ENCODE measurements at regions not wholly inside any gene's neighbourhood (a gene's known extent, or its start where the extent isn't known, plus 50 kb on each side); places are given as distances from the start of the nearest gene placed in this dataset.
A peak's percentile ranks its signal among the peaks of the same experiment; 100 is the strongest.
"Not testable (repeated sequence)": the region's sequence is repeated elsewhere in the genome, so short reads cannot be mapped to it uniquely, and the experiment has no call there.

- TF ChIP-seq REST (IDR thresholded peaks at IDR 0.05; ENCODE audit: unreplicated experiment): no peak
- TF ChIP-seq STAT1 (IDR thresholded peaks at IDR 0.05; ENCODE audit: unreplicated experiment): no peak
Measured at GRCh38 chr5:69013481-69013880, 80.3 kb upstream of the SLC30A5 start (continued).

DNA sequence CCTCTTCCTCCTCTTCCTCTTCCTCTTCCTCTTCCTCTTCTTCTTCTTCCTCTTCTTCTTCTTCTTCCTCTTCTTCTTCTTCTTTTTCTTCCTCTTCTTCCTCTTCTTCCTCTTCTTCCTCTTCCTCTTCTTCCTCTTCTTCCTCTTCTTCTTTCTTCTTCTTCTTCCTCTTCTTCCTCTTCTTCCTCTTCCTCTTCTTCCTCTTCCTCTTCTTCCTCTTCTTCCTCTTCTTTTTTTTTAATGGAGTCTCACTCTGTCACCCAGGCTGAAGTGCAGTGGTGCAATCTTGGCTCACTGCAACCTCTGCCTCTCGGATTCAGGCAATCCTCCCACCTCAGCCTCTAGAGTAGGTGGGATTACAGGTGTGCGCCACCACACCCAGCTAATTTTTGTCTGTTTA is 79.8 kb upstream of the SLC30A5 start:
- H3K4me3 ChIP-seq; H3K4me3 Mint-ChIP-seq; H3K4me1 Mint-ChIP-seq; H3K36me3 ChIP-seq (ENCODE audit: insufficient read depth); H2AFZ ChIP-seq; H3K36me3 Mint-ChIP-seq (ENCODE audit: low read depth); H3K27me3 Mint-ChIP-seq (ENCODE audit: insufficient read depth, low read depth, poor library complexity); H3K4me1 ChIP-seq (ENCODE audit: insufficient read depth); H3K27me3 ChIP-seq (ENCODE audit: insufficient read depth); ATAC-seq; H3F3A ChIP-seq (replicated peaks; ENCODE audit: low read depth); H3K4me2 ChIP-seq; H4K20me1 ChIP-seq (replicated peaks; ENCODE audit: insufficient read depth); H3K27ac Mint-ChIP-seq; DNase-seq (ENCODE audit: low spot score); H3K9me2 ChIP-seq (ENCODE audit: insufficient read depth); H3K79me2 ChIP-seq (replicated peaks; ENCODE audit: insufficient read depth); H3K27ac ChIP-seq (ENCODE audit: low read depth); H3K9me3 Mint-ChIP-seq: not testable (repeated sequence)

DNA sequence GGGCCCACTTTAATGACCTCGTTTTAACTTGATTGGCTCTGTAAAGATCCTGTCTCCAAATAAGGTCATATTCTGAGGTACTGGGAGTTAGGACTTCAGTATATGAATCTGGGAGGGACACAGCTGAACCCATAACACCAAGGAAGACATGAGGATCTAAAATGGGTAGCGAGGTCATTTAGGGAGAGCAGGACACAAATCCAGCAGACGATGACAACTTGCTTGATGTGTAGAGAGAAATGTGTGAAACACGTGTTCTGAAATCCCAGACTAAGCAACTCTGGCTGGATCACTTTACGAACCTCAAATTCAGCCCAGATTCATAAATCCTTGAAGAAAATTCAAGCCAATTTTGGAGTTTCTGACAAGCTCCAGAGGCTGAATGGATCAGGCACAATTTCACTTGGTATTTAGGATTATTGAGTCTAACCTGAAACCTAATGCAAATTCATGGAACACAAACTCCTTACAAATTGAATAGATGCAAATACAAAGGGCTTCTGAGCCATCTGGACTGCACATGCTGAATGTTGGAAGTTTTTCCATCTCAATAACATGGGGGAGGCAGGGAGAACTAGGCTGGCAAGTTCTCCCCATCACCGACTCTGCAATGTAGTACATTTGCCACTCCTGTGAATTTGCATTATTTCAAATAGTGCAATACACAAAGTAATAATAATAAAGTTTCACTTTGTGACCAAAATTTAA is 74.0 kb upstream of the SLC30A5 start:
- DNase-seq (ENCODE audit: low spot score): no peak
- no peaks in the 10 kb centered on the region for H3K4me1 ChIP-seq (ENCODE audit: insufficient read depth)
- H3F3A ChIP-seq (replicated peaks; ENCODE audit: low read depth): no peaks in the 10 kb centered on the region
- H3K79me2 ChIP-seq (replicated peaks; ENCODE audit: insufficient read depth): no peaks in the 10 kb centered on the region
- H3K9me2 ChIP-seq (ENCODE audit: insufficient read depth): 0 out of 2 replicates have a peak, but pooled peaks cover 7% of the 10 kb centered on the region
- H2AFZ ChIP-seq: peak overlapping the region; percentile 69; the same call in 1 of the 2 replicates
- no peaks in the 10 kb centered on the region for H4K20me1 ChIP-seq (replicated peaks; ENCODE audit: insufficient read depth)
- no peak overlapping the region for H3K4me3 Mint-ChIP-seq
- no peaks in the 10 kb centered on the region for H3K36me3 ChIP-seq (ENCODE audit: insufficient read depth)
- H3K27me3 ChIP-seq (ENCODE audit: insufficient read depth): no peaks in the 10 kb centered on the region
- no peaks in the 10 kb centered on the region; the same call in 2 of the 3 replicates for H3K9me3 Mint-ChIP-seq
- no peak overlapping the region for H3K4me3 ChIP-seq
- H3K4me2 ChIP-seq: no peak overlapping the region
- H3K4me1 Mint-ChIP-seq: no peaks in the 10 kb centered on the region; the same call in 2 of the 3 replicates
- no peak for ATAC-seq
- no peaks in the 10 kb centered on the region for H3K36me3 Mint-ChIP-seq (ENCODE audit: low read depth)
- no peak overlapping the region for H3K27ac ChIP-seq (ENCODE audit: low read depth)
- peaks cover 3% of the 10 kb centered on the region for H3K27me3 Mint-ChIP-seq (ENCODE audit: insufficient read depth, low read depth, poor library complexity)
- no peak overlapping the region for H3K27ac Mint-ChIP-seq
- no peak for TF ChIP-seq ETS1 (IDR thresholded peaks at IDR 0.05)
- TF ChIP-seq, protein P1, sequence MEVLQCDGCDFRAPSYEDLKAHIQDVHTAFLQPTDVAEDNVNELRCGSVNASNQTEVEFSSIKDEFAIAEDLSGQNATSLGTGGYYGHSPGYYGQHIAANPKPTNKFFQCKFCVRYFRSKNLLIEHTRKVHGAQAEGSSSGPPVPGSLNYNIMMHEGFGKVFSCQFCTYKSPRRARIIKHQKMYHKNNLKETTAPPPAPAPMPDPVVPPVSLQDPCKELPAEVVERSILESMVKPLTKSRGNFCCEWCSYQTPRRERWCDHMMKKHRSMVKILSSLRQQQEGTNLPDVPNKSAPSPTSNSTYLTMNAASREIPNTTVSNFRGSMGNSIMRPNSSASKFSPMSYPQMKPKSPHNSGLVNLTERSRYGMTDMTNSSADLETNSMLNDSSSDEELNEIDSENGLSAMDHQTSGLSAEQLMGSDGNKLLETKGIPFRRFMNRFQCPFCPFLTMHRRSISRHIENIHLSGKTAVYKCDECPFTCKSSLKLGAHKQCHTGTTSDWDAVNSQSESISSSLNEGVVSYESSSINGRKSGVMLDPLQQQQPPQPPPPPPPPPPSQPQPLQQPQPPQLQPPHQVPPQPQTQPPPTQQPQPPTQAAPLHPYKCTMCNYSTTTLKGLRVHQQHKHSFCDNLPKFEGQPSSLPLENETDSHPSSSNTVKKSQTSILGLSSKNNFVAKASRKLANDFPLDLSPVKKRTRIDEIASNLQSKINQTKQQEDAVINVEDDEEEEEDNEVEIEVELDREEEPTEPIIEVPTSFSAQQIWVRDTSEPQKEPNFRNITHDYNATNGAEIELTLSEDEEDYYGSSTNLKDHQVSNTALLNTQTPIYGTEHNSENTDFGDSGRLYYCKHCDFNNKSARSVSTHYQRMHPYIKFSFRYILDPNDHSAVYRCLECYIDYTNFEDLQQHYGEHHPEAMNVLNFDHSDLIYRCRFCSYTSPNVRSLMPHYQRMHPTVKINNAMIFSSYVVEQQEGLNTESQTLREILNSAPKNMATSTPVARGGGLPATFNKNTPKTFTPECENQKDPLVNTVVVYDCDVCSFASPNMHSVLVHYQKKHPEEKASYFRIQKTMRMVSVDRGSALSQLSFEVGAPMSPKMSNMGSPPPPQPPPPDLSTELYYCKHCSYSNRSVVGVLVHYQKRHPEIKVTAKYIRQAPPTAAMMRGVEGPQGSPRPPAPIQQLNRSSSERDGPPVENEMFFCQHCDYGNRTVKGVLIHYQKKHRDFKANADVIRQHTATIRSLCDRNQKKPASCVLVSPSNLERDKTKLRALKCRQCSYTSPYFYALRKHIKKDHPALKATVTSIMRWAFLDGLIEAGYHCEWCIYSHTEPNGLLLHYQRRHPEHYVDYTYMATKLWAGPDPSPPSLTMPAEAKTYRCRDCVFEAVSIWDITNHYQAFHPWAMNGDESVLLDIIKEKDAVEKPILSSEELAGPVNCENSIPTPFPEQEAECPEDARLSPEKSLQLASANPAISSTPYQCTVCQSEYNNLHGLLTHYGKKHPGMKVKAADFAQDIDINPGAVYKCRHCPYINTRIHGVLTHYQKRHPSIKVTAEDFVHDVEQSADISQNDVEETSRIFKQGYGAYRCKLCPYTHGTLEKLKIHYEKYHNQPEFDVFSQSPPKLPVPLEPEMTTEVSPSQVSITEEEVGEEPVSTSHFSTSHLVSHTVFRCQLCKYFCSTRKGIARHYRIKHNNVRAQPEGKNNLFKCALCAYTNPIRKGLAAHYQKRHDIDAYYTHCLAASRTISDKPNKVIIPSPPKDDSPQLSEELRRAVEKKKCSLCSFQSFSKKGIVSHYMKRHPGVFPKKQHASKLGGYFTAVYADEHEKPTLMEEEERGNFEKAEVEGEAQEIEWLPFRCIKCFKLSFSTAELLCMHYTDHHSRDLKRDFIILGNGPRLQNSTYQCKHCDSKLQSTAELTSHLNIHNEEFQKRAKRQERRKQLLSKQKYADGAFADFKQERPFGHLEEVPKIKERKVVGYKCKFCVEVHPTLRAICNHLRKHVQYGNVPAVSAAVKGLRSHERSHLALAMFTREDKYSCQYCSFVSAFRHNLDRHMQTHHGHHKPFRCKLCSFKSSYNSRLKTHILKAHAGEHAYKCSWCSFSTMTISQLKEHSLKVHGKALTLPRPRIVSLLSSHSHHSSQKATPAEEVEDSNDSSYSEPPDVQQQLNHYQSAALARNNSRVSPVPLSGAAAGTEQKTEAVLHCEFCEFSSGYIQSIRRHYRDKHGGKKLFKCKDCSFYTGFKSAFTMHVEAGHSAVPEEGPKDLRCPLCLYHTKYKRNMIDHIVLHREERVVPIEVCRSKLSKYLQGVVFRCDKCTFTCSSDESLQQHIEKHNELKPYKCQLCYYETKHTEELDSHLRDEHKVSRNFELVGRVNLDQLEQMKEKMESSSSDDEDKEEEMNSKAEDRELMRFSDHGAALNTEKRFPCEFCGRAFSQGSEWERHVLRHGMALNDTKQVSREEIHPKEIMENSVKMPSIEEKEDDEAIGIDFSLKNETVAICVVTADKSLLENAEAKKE (CRISPR knock-in tag; IDR thresholded peaks at IDR 0.05): no peak
- no peak for TF ChIP-seq EZH2 (IDR thresholded peaks at IDR 0.05; ENCODE audit: low read depth, unreplicated experiment)
- no peak for TF ChIP-seq EZH2phosphoT487 (IDR thresholded peaks at IDR 0.05; ENCODE audit: unreplicated experiment)

Data from GM23338 (cell line).